OCI-LY7 (cell line): ENCODE measurements at regions not wholly inside any gene's neighbourhood (a gene's known extent, or its start where the extent isn't known, plus 50 kb on each side); places are given as distances from the start of the nearest gene placed in this dataset.

Source experiments
- BruUV-seq: library from RNA; stranded (reverse); fragments of 400-500 nt; replicated peaks from 2 replicates; lab custom pipeline; 2021; lab: Mats Ljungman, UMichigan
- CTCF ChIA-PET: fragments of 300-600 bp; sonication (Branson Sonifier 250); formaldehyde crosslinking; loops from one replicate; lab custom pipeline; 2022; ENCODE audit warnings: antibody characterized with exemption; ENCODE audit not compliant: unreplicated experiment; lab: Charles Lee
- POLR2A ChIA-PET: fragments of 300-600 bp; sonication (Branson Sonifier 250); formaldehyde crosslinking; loops from one replicate; lab custom pipeline; 2022; ENCODE audit warnings: antibody characterized with exemption; lab: Charles Lee
- DNase-seq: peaks from one replicate; pipeline ENCODE4 v3.0.0-alpha.2; 2015; ENCODE audit warnings: low spot score
- H2AFZ ChIP-seq: fragments of 200-600 bp; sonication (generic), shearing (Covaris generic); 2 replicates; pipeline ENCODE4 v1.6.1; 2014; ENCODE audit warnings: mild to moderate bottlenecking, antibody characterized with exemption, low read length, moderate library complexity
- H3K27ac ChIP-seq: fragments of 200-600 bp; sonication (generic); 2 replicates; pipeline ENCODE4 v1.5.1; 2014; ENCODE audit warnings: mixed run types, low read depth, mild to moderate bottlenecking, moderate library complexity, low read length, inconsistent platforms; ENCODE audit not compliant: poor library complexity, severe bottlenecking
- H3K36me3 ChIP-seq: fragments of 200-600 bp; sonication (generic); 2 replicates; pipeline ENCODE4 v1.6.1; 2014; ENCODE audit warnings: mild to moderate bottlenecking, antibody characterized with exemption, low read length, moderate library complexity, mixed read lengths; ENCODE audit not compliant: insufficient read depth
- H3K4me1 ChIP-seq: fragments of 200-600 bp; sonication (generic); 2 replicates; pipeline ENCODE4 v1.5.1; 2014; ENCODE audit warnings: mild to moderate bottlenecking, low read length; ENCODE audit not compliant: insufficient read depth, poor library complexity, severe bottlenecking
- H3K4me2 ChIP-seq: fragments of 200-600 bp; sonication (generic); 2 replicates; pipeline ENCODE4 v1.6.1; 2014; ENCODE audit warnings: mild to moderate bottlenecking, low read length
- H3K4me3 ChIP-seq: fragments of 200-600 bp; sonication (generic); 2 replicates; pipeline ENCODE4 v1.5.1; 2014; ENCODE audit warnings: mild to moderate bottlenecking, low read depth, low read length; ENCODE audit not compliant: poor library complexity, severe bottlenecking
- H3K79me2 ChIP-seq: fragments of 200-600 bp; sonication (generic); 2 replicates; pipeline ENCODE4 v1.6.1; 2016; ENCODE audit warnings: low read depth, mild to moderate bottlenecking, low read length, moderate library complexity, mixed read lengths; ENCODE audit not compliant: insufficient read depth
- H3K9me2 ChIP-seq: fragments of 200-600 bp; sonication (generic); 2 replicates; pipeline ENCODE4 v1.6.1; 2016; ENCODE audit warnings: mild to moderate bottlenecking, low read length, mixed read lengths; ENCODE audit not compliant: insufficient read depth
- H3K9me3 ChIP-seq: fragments of 200-600 bp; sonication (generic); 2 replicates; pipeline ENCODE4 v1.6.1; 2014; ENCODE audit warnings: mild to moderate bottlenecking, mixed run types, low read length, mixed read lengths
- H4K20me1 ChIP-seq: fragments of 200-600 bp; sonication (generic); 2 replicates; pipeline ENCODE4 v1.6.1; 2014; ENCODE audit warnings: mild to moderate bottlenecking, antibody characterized with exemption, low read length, moderate library complexity, mixed read lengths; ENCODE audit not compliant: insufficient read depth
- CTCF ChIP-seq: fragments of 200-600 bp; sonication (generic); conservative IDR thresholded peaks from 2 replicates; pipeline ENCODE4 v1.5.1; 2014; ENCODE audit warnings: mild to moderate bottlenecking, antibody characterized with exemption, low read length, moderate library complexity, mixed read lengths
- EZH2phosphoT487 ChIP-seq: fragments of 200-600 bp; sonication (generic); IDR thresholded peaks from 2 replicates; pipeline ENCODE4 v1.6.1; 2018; ENCODE audit warnings: low read depth, borderline replicate concordance, mild to moderate bottlenecking, mixed run types, antibody characterized with exemption, low read length, moderate library complexity, mixed read lengths
- intact Hi-C: fragments of 100-400 bp; cut with micrococcal nuclease; formaldehyde crosslinking; loops from one replicate; pipeline ENCODE4 v1.10.0; 2022; ENCODE audit not compliant: unreplicated experiment

- no peak overlapping the region for H2AFZ ChIP-seq
- H3K27ac ChIP-seq, result no peak overlapping the region
- DNase-seq, result no peak
- H3K4me2 ChIP-seq, result no peak overlapping the region
- intact Hi-C loops, result no loop called here
- ChIA-PET POLR2A (no interaction called here), CTCF (no interaction called here)
- no peaks in the 10 kb centered on the region for H3K4me1 ChIP-seq
- no peaks in the 10 kb centered on the region for H3K9me3 ChIP-seq
- BruUV-seq, result no TSS peak
- H3K9me2 ChIP-seq, result no peaks in the 10 kb centered on the region
- no peak overlapping the region for H3K4me3 ChIP-seq
- no peaks in the 10 kb centered on the region for H4K20me1 ChIP-seq
- TF ChIP-seq CTCF (no peak), EZH2phosphoT487 (no peak)
- no peaks in the 10 kb centered on the region for H3K79me2 ChIP-seq
- H3K36me3 ChIP-seq, result no peaks in the 10 kb centered on the region
These were observed 179.3 kb downstream of the GLI2 start for GRCh38 chr2:120914839-120915521.

- H3K4me2 ChIP-seq, result no peak overlapping the region
- no TSS peak for BruUV-seq
- TF ChIP-seq EZH2phosphoT487 (no peak), CTCF (no peak)
These were observed 180.0 kb downstream of the GLI2 start for GRCh38 chr2:120915670-120916069.

GRCh38 chr2:120916446-120916845 lies 180.8 kb downstream of the GLI2 start:
- intact Hi-C loops, result no loop called here
- ChIA-PET POLR2A (no interaction called here), CTCF (no interaction called here)
- BruUV-seq, result no TSS peak
- no peak for TF ChIP-seq EZH2phosphoT487
- TF ChIP-seq CTCF, result no peak
- no peak overlapping the region for H2AFZ ChIP-seq
- H3K4me2 ChIP-seq, result no peak overlapping the region
- no peaks in the 10 kb centered on the region for H3K4me1 ChIP-seq
- H3K36me3 ChIP-seq, result no peaks in the 10 kb centered on the region
- H3K79me2 ChIP-seq, result no peaks in the 10 kb centered on the region
- no peaks in the 10 kb centered on the region for H3K9me3 ChIP-seq
- no peak overlapping the region for H3K27ac ChIP-seq
- H3K9me2 ChIP-seq, result no peaks in the 10 kb centered on the region
- H4K20me1 ChIP-seq, result no peaks in the 10 kb centered on the region
- H3K4me3 ChIP-seq, result no peak overlapping the region
- DNase-seq, result no peak

More at GRCh38 chr2:120915670-120916069, 180.0 kb downstream of the GLI2 start:
- H4K20me1 ChIP-seq, result no peaks in the 10 kb centered on the region
- no peaks in the 10 kb centered on the region for H3K36me3 ChIP-seq
- no peaks in the 10 kb centered on the region for H3K9me2 ChIP-seq
- POLR2A ChIA-PET, result no interaction called here
- H3K79me2 ChIP-seq, result no peaks in the 10 kb centered on the region
- H2AFZ ChIP-seq, result no peak overlapping the region
- CTCF ChIA-PET, result no interaction called here
- no peak overlapping the region for H3K4me3 ChIP-seq
- H3K27ac ChIP-seq, result no peak overlapping the region
- intact Hi-C loops, result no loop called here
- H3K9me3 ChIP-seq, result no peaks in the 10 kb centered on the region
- H3K4me1 ChIP-seq, result no peaks in the 10 kb centered on the region
- no peak for DNase-seq
